ENCODE measurements at regions not wholly inside any gene's neighbourhood (a gene's known extent, or its start where the extent isn't known, plus 50 kb on each side); places are given as distances from the start of the nearest gene placed in this dataset.

GRCh38 chr15:81909011-81909358 is 136.8 kb downstream of the MEX3B start:
- Histone ChIP-seq H3K4me2 (ENCODE audit: low read depth, low read length, poor library complexity, severe bottlenecking) (no peak overlapping the region), H3K9me3 (ENCODE audit: insufficient read depth, low read depth, low read length) (no peaks in the 10 kb centered on the region), H3K4me1 (ENCODE audit: insufficient read depth, low read length, poor library complexity, severe bottlenecking) (no peaks in the 10 kb centered on the region), H3K36me3 (ENCODE audit: insufficient read depth, low read length) (no peaks in the 10 kb centered on the region), H3F3A (ENCODE audit: low read depth) (no peaks in the 10 kb centered on the region), H4K20me1 (ENCODE audit: insufficient read depth, low read length, poor library complexity, severe bottlenecking) (no peaks in the 10 kb centered on the region), H3K79me2 (ENCODE audit: insufficient read depth, low read length) (no peaks in the 10 kb centered on the region), H3K27me3 (ENCODE audit: insufficient read depth, low read length, poor library complexity, severe bottlenecking) (no peaks in the 10 kb centered on the region), H2AFZ (ENCODE audit: low read length) (peak overlapping the region; percentile 56), H3K9ac (ENCODE audit: low read depth, low read length, poor library complexity, severe bottlenecking) (no peak overlapping the region), H3K4me3 (ENCODE audit: low read length, poor library complexity, severe bottlenecking) (no peak overlapping the region), H3K9me2 (replicated peaks; ENCODE audit: low read depth, low read length) (no peaks in the 10 kb centered on the region)
- TF ChIP-seq CTCF (conservative IDR thresholded peaks at IDR 0.05; ENCODE audit: low read length) (no peak), EZH2phosphoT487 (IDR thresholded peaks at IDR 0.05; ENCODE audit: borderline replicate concordance) (no peak)

GRCh38 chr15:81908111-81908510 is 137.7 kb downstream of the MEX3B start:
- Histone ChIP-seq H3K4me1 (ENCODE audit: insufficient read depth, low read length, poor library complexity, severe bottlenecking) (no peaks in the 10 kb centered on the region), H4K20me1 (ENCODE audit: insufficient read depth, low read length, poor library complexity, severe bottlenecking) (no peaks in the 10 kb centered on the region), H3K4me2 (ENCODE audit: low read depth, low read length, poor library complexity, severe bottlenecking) (no peak overlapping the region), H3K36me3 (ENCODE audit: insufficient read depth, low read length) (no peaks in the 10 kb centered on the region), H3K9me3 (ENCODE audit: insufficient read depth, low read depth, low read length) (no peaks in the 10 kb centered on the region), H3K4me3 (ENCODE audit: low read length, poor library complexity, severe bottlenecking) (no peak overlapping the region), H3K9me2 (replicated peaks; ENCODE audit: low read depth, low read length) (no peaks in the 10 kb centered on the region), H3K79me2 (ENCODE audit: insufficient read depth, low read length) (no peaks in the 10 kb centered on the region), H3K9ac (ENCODE audit: low read depth, low read length, poor library complexity, severe bottlenecking) (no peak overlapping the region), H3F3A (ENCODE audit: low read depth) (no peaks in the 10 kb centered on the region), H3K27me3 (ENCODE audit: insufficient read depth, low read length, poor library complexity, severe bottlenecking) (no peaks in the 10 kb centered on the region), H2AFZ (ENCODE audit: low read length) (no peak overlapping the region)
- TF ChIP-seq CTCF (conservative IDR thresholded peaks at IDR 0.05; ENCODE audit: low read length) (no peak), EZH2phosphoT487 (IDR thresholded peaks at IDR 0.05; ENCODE audit: borderline replicate concordance) (no peak)

- Histone ChIP-seq H3K9me2 (replicated peaks; ENCODE audit: low read depth, low read length) (no peaks in the 10 kb centered on the region), H3F3A (ENCODE audit: low read depth) (no peaks in the 10 kb centered on the region), H3K9me3 (ENCODE audit: insufficient read depth, low read depth, low read length) (no peaks in the 10 kb centered on the region), H4K20me1 (ENCODE audit: insufficient read depth, low read length, poor library complexity, severe bottlenecking) (no peaks in the 10 kb centered on the region), H3K27me3 (ENCODE audit: insufficient read depth, low read length, poor library complexity, severe bottlenecking) (no peaks in the 10 kb centered on the region), H3K4me2 (ENCODE audit: low read depth, low read length, poor library complexity, severe bottlenecking) (no peak overlapping the region), H3K4me3 (ENCODE audit: low read length, poor library complexity, severe bottlenecking) (no peak overlapping the region), H3K36me3 (ENCODE audit: insufficient read depth, low read length) (no peaks in the 10 kb centered on the region), H2AFZ (ENCODE audit: low read length) (no peak overlapping the region), H3K9ac (ENCODE audit: low read depth, low read length, poor library complexity, severe bottlenecking) (no peak overlapping the region), H3K79me2 (ENCODE audit: insufficient read depth, low read length) (no peaks in the 10 kb centered on the region), H3K4me1 (ENCODE audit: insufficient read depth, low read length, poor library complexity, severe bottlenecking) (no peaks in the 10 kb centered on the region)
- no peak for TF ChIP-seq EZH2phosphoT487 (IDR thresholded peaks at IDR 0.05; ENCODE audit: borderline replicate concordance)
- no peak for TF ChIP-seq CTCF (conservative IDR thresholded peaks at IDR 0.05; ENCODE audit: low read length)
Observed at GRCh38 chr15:81907521-81907920, 138.3 kb downstream of the MEX3B start.

Measured in Loucy (cell line).